GM03348 (cell line): ENCODE measurements at regions not wholly inside any gene's neighbourhood (a gene's known extent, or its start where the extent isn't known, plus 50 kb on each side); places are given as distances from the start of the nearest gene placed in this dataset.

Source experiments
- DNase-seq: peaks from one replicate; pipeline ENCODE4 v3.0.0; 2012; ENCODE audit warnings: low spot score

GRCh38 chr10:117425974-117426566 lies 50.8 kb upstream of the PDZD8 start:
- no peak for DNase-seq

- no peak for DNase-seq
These were observed 49.8 kb upstream of the PDZD8 start for GRCh38 chr10:117424883-117425649.
